HCT116 (cell line): ENCODE measurements at regions not wholly inside any gene's neighbourhood (a gene's known extent, or its start where the extent isn't known, plus 50 kb on each side); places are given as distances from the start of the nearest gene placed in this dataset.

Experiments used
- ATAC-seq: fragments of 200-7000 bp; cut with Tn5 transposase; 2 replicates; pipeline ENCODE4 v1.9.1; 2020; ENCODE audit warnings: mild to moderate bottlenecking, moderate library complexity
- BruUV-seq: library from RNA; stranded (reverse); fragments of 400-500 nt; replicated peaks from 2 replicates; lab custom pipeline; 2021; lab: Mats Ljungman, UMichigan
- CTCF ChIA-PET: fragments of 300-600 bp; sonication (Branson Sonifier 250); formaldehyde crosslinking; loops from one replicate; lab custom pipeline; 2021; ENCODE audit warnings: antibody characterized with exemption; lab: Charles Lee
- POLR2A ChIA-PET: fragments of 300-600, 350-600 bp; sonication (Branson Sonifier 250); formaldehyde crosslinking; loops from one replicate; lab custom pipeline; 2021; ENCODE audit warnings: antibody characterized with exemption; lab: Charles Lee
- RAD21 ChIA-PET, 2 experiments: fragments of 300-600 bp; sonication (Branson Sonifier 250); formaldehyde crosslinking; loops; one replicate each; lab custom pipeline; 2023; ENCODE audit warnings: low total read pairs in 2 of 2; ENCODE audit not compliant: uncharacterized antibody in 2 of 2, unreplicated experiment in 2 of 2, low non-redundant PET in 1 of 2; lab: Charles Lee
- DNase-seq: peaks from one replicate; pipeline ENCODE4 v3.0.0-alpha.2; 2010; ENCODE audit warnings: low read depth, low spot score
- H2AFZ ChIP-seq: fragments of 200-600 bp; shearing (Covaris generic), sonication (generic); 2 replicates; pipeline ENCODE4 v1.6.1; 2017; ENCODE audit warnings: low read depth, mixed run types, mixed read lengths, antibody characterized with exemption, low read length; ENCODE audit not compliant: poor library complexity, severe bottlenecking
- H3K27ac ChIP-seq: 2 replicates; pipeline ENCODE4 v1.5.1; 2012; ENCODE audit warnings: low read depth, low read length
- H3K27me3 ChIP-seq: fragments of 200-600 bp; sonication (generic); 2 replicates; pipeline ENCODE4 v1.6.1; 2016; ENCODE audit warnings: mixed run types, low read length, mixed read lengths; ENCODE audit not compliant: insufficient read depth
- H3K36me3 ChIP-seq, 2 experiments: fragments of 200-500 bp in 1 of 2; fragments of 200-600 bp in 1 of 2; sonication (Bioruptor generic) in 1 of 2; sonication (generic) in 1 of 2; 2 replicates each; pipeline versions ENCODE4 v1.5.1 to v1.6.1; 2014 to 2016; ENCODE audit warnings: low read length in 2 of 2, inconsistent platforms in 1 of 2, mixed read lengths in 1 of 2, mixed run types in 1 of 2; ENCODE audit not compliant: insufficient read depth in 2 of 2, control insufficient read depth in 1 of 2
- H3K4me1 ChIP-seq, 2 experiments: fragments of 200-600 bp in 1 of 2; sonication (generic) in 1 of 2; 2 replicates each; pipeline versions ENCODE4 v1.5.1 to v1.6.1; 2012 to 2017; ENCODE audit warnings: low read length in 2 of 2, inconsistent platforms in 1 of 2, mild to moderate bottlenecking in 1 of 2, mixed read lengths in 1 of 2, mixed run types in 1 of 2, moderate library complexity in 1 of 2; ENCODE audit not compliant: insufficient read depth in 2 of 2, control insufficient read depth in 1 of 2
- H3K4me2 ChIP-seq: fragments of 200-600 bp; sonication (generic); 2 replicates; pipeline ENCODE4 v1.6.1; 2017; ENCODE audit warnings: mixed run types, low read length, mixed read lengths
- H3K4me3 ChIP-seq, 2 experiments: fragments of 200-600 bp in 1 of 2; sonication (generic) in 1 of 2; replicated peaks in 1 of 2; 2 replicates each; pipeline ENCODE4 v1.5.1; 2011 to 2016; ENCODE audit warnings: low read length in 2 of 2, control low read depth in 1 of 2, low read depth in 1 of 2, mild to moderate bottlenecking in 1 of 2, mixed read lengths in 1 of 2, mixed run types in 1 of 2
- H3K79me2 ChIP-seq: fragments of 200-600 bp; sonication (generic); 2 replicates; pipeline ENCODE4 v1.6.1; 2017; ENCODE audit warnings: mild to moderate bottlenecking, mixed run types, low read length, moderate library complexity, mixed read lengths; ENCODE audit not compliant: insufficient read depth
- H3K9ac ChIP-seq: fragments of 200-600 bp; sonication (generic); 2 replicates; pipeline ENCODE4 v1.6.1; 2016; ENCODE audit warnings: low read length, mixed read lengths
- H3K9me2 ChIP-seq: fragments of 200-600 bp; sonication (generic), shearing (Covaris generic); 2 replicates; pipeline ENCODE4 v1.6.1; 2017; ENCODE audit warnings: mixed run types, mild to moderate bottlenecking, moderate library complexity; ENCODE audit not compliant: insufficient read depth
- H3K9me3 ChIP-seq, 2 experiments: fragments of 200-500 bp in 1 of 2; fragments of 200-600 bp in 1 of 2; sonication (Bioruptor generic) in 1 of 2; sonication (generic) in 1 of 2; 2 replicates each; pipeline ENCODE4 v1.6.1; 2014 to 2017; ENCODE audit warnings: low read length in 2 of 2, mixed read lengths in 2 of 2, inconsistent platforms in 1 of 2, low read depth in 1 of 2, mild to moderate bottlenecking in 1 of 2, mixed run types in 1 of 2, moderate library complexity in 1 of 2; ENCODE audit not compliant: control insufficient read depth in 1 of 2, insufficient read depth in 1 of 2
- H4K20me1 ChIP-seq: fragments of 200-600 bp; sonication (generic), shearing (Covaris generic); 2 replicates; pipeline ENCODE4 v1.6.1; 2017; ENCODE audit warnings: mixed run types, mild to moderate bottlenecking, moderate library complexity; ENCODE audit not compliant: insufficient read depth
- CEBPB ChIP-seq: IDR thresholded peaks from 2 replicates; pipeline ENCODE4 v1.6.1; 2012; ENCODE audit warnings: low read depth
- ELF1 ChIP-seq: IDR thresholded peaks from 2 replicates; pipeline ENCODE4 v1.6.1; 2012; ENCODE audit warnings: low read depth, borderline replicate concordance
- POLR2AphosphoS5 ChIP-seq: IDR thresholded peaks from 2 replicates; pipeline ENCODE4 v1.6.1; 2011; ENCODE audit warnings: mild to moderate bottlenecking, low read depth, low read length, moderate library complexity
- RAD21 ChIP-seq: IDR thresholded peaks from 2 replicates; pipeline ENCODE4 v1.6.1; 2012; ENCODE audit warnings: low read depth, mild to moderate bottlenecking
- SIN3A ChIP-seq: IDR thresholded peaks from 2 replicates; pipeline ENCODE4 v1.6.1; 2012; ENCODE audit warnings: low read depth
- SP1 ChIP-seq: IDR thresholded peaks from 2 replicates; pipeline ENCODE4 v1.6.1; 2012; ENCODE audit warnings: low read depth
- SRF ChIP-seq: IDR thresholded peaks from 2 replicates; pipeline ENCODE4 v1.6.1; 2012; ENCODE audit warnings: low read depth
- TCF7L2 ChIP-seq: IDR thresholded peaks from 2 replicates; pipeline ENCODE4 v1.7.0; 2011; ENCODE audit warnings: borderline replicate concordance, inconsistent platforms; ENCODE audit not compliant: insufficient read depth, insufficient read length; ENCODE audit errors: extremely low read depth
- YY1 ChIP-seq: IDR thresholded peaks from 2 replicates; pipeline ENCODE4 v1.6.1; 2011; ENCODE audit warnings: low read length, low read depth, moderate library complexity, mild to moderate bottlenecking; ENCODE audit not compliant: insufficient replicate concordance; ENCODE audit errors: extremely low read depth
- ZFX ChIP-seq: fragments of 450-650 bp; IDR thresholded peaks from 2 replicates; pipeline ENCODE4 v1.6.1; 2017
- ZNF274 ChIP-seq: fragments of 200-500 bp; sonication (Bioruptor generic); IDR thresholded peaks from 2 replicates; pipeline ENCODE4 v1.6.1; 2014; ENCODE audit warnings: mild to moderate bottlenecking, low read depth, low read length, inconsistent platforms
- intact Hi-C: fragments of 100-400 bp; cut with micrococcal nuclease; formaldehyde crosslinking; loops from 2 replicates; pipeline ENCODE4 v1.10.0; 2022
- TF ChIP-seq, protein P1 (sequence below): IDR thresholded peaks from 2 replicates; pipeline ENCODE4 v1.6.1; 2011; ENCODE audit warnings: mild to moderate bottlenecking, low read length, moderate library complexity; ENCODE audit not compliant: insufficient replicate concordance; ENCODE audit errors: extremely low read depth
- TF ChIP-seq, protein P2 (sequence below), 3 experiments: fragments of 200-600 bp in 1 of 3; sonication (generic) in 1 of 3; IDR thresholded peaks in 2 of 3; conservative IDR thresholded peaks in 1 of 3; 2 replicates each; pipeline ENCODE4 v1.5.1; 2012 to 2017; ENCODE audit warnings: low read depth in 2 of 3, low read length in 2 of 3, antibody characterized with exemption in 1 of 3, borderline replicate concordance in 1 of 3, control low read depth in 1 of 3, mild to moderate bottlenecking in 1 of 3, mixed read lengths in 1 of 3, mixed run types in 1 of 3, moderate library complexity in 1 of 3; ENCODE audit not compliant: insufficient read depth in 1 of 3
- TF ChIP-seq, protein P3 (sequence below): IDR thresholded peaks from 2 replicates; pipeline ENCODE4 v1.6.1; 2012
- TF ChIP-seq, protein P4 (sequence below): IDR thresholded peaks from 2 replicates; pipeline ENCODE4 v1.6.1; 2012

DNA sequence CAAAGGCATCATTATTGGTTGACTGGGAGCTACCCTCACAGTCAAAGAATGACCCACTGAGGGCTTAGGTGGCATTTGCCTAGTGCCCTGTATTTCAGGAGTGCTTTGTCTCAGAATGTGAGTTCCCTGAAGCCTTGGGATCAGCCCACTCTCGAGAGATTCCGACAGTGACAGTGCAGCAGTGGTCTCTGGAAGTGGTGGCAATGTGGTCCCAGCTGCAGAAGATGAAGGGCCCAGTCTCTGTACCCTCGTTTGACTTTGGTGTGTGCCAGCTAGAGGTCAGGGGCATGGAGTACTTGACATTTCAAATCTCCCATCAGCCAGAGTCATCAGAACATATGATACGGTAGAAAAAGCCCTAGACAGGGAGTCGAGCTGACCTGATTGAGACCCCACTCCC is 153.7 kb downstream of the EFNB1 start:
- Histone ChIP-seq H3K9me3 (no peaks in the 10 kb centered on the region), H3K9ac (no peak overlapping the region), H3K4me2 (no peak overlapping the region), H3K36me3 (no peaks in the 10 kb centered on the region), H3K79me2 (no peaks in the 10 kb centered on the region), H3K27me3 (no peaks in the 10 kb centered on the region), H4K20me1 (no peaks in the 10 kb centered on the region), H2AFZ (no peak overlapping the region), H3K4me1 (no peaks in the 10 kb centered on the region), H3K9me2 (no peaks in the 10 kb centered on the region), H3K4me3 (no peak overlapping the region), H3K27ac (no peak overlapping the region)
- ChIA-PET RAD21 (no interaction called here), POLR2A (no interaction called here), CTCF (no interaction called here)
- no peak for TF ChIP-seq POLR2AphosphoS5
- TF ChIP-seq, protein P1, sequence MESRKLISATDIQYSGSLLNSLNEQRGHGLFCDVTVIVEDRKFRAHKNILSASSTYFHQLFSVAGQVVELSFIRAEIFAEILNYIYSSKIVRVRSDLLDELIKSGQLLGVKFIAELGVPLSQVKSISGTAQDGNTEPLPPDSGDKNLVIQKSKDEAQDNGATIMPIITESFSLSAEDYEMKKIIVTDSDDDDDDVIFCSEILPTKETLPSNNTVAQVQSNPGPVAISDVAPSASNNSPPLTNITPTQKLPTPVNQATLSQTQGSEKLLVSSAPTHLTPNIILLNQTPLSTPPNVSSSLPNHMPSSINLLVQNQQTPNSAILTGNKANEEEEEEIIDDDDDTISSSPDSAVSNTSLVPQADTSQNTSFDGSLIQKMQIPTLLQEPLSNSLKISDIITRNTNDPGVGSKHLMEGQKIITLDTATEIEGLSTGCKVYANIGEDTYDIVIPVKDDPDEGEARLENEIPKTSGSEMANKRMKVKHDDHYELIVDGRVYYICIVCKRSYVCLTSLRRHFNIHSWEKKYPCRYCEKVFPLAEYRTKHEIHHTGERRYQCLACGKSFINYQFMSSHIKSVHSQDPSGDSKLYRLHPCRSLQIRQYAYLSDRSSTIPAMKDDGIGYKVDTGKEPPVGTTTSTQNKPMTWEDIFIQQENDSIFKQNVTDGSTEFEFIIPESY = no peak
- TF ChIP-seq CEBPB = no peak
- TF ChIP-seq, protein P2, sequence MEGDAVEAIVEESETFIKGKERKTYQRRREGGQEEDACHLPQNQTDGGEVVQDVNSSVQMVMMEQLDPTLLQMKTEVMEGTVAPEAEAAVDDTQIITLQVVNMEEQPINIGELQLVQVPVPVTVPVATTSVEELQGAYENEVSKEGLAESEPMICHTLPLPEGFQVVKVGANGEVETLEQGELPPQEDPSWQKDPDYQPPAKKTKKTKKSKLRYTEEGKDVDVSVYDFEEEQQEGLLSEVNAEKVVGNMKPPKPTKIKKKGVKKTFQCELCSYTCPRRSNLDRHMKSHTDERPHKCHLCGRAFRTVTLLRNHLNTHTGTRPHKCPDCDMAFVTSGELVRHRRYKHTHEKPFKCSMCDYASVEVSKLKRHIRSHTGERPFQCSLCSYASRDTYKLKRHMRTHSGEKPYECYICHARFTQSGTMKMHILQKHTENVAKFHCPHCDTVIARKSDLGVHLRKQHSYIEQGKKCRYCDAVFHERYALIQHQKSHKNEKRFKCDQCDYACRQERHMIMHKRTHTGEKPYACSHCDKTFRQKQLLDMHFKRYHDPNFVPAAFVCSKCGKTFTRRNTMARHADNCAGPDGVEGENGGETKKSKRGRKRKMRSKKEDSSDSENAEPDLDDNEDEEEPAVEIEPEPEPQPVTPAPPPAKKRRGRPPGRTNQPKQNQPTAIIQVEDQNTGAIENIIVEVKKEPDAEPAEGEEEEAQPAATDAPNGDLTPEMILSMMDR (IDR thresholded peaks at IDR 0.05 in 2 of 3, conservative IDR thresholded peaks at IDR 0.05 in 1 of 3; ENCODE audit: borderline replicate concordance in 1 of 3, insufficient read depth in 1 of 3, low read depth in 2 of 3, low read length in 2 of 3) = no peak
- no peak for TF ChIP-seq ELF1
- no peak for TF ChIP-seq SRF
- TF ChIP-seq YY1 = no peak
- TF ChIP-seq TCF7L2 = no peak
- TF ChIP-seq, protein P3, sequence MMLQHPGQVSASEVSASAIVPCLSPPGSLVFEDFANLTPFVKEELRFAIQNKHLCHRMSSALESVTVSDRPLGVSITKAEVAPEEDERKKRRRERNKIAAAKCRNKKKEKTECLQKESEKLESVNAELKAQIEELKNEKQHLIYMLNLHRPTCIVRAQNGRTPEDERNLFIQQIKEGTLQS = no peak
- no peak for TF ChIP-seq ZNF274
- TF ChIP-seq SP1 = no peak
- TF ChIP-seq, protein P4, sequence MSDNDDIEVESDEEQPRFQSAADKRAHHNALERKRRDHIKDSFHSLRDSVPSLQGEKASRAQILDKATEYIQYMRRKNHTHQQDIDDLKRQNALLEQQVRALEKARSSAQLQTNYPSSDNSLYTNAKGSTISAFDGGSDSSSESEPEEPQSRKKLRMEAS = no peak
- TF ChIP-seq SIN3A = no peak
- no peak for TF ChIP-seq RAD21
- TF ChIP-seq ZFX = no peak
- intact Hi-C loops = no loop called here
- ATAC-seq (no peak), DNase-seq (no peak)
- BruUV-seq = no TSS peak
